GM18517 (cell line): ENCODE measurements at regions not wholly inside any gene's neighbourhood (a gene's known extent, or its start where the extent isn't known, plus 50 kb on each side); places are given as distances from the start of the nearest gene placed in this dataset.
A peak's percentile ranks its signal among the peaks of the same experiment; 100 is the strongest.

Experiments used
- ATAC-seq: cut with Tn5 transposase; IDR thresholded peaks from one replicate; pipeline ENCODE4 v1.9.1; 2021; ENCODE audit warnings: mild to moderate bottlenecking, moderate library complexity; ENCODE audit not compliant: unreplicated experiment

GRCh38 chr21:35940074-35940927 is 120.0 kb downstream of the SETD4 start:
- no peak for ATAC-seq

GRCh38 chr21:35938446-35938845 is 121.9 kb downstream of the SETD4 start:
- ATAC-seq: no peak

GRCh38 chr21:35933466-35933865 is 126.9 kb downstream of the SETD4 start:
- ATAC-seq: no peak

- peak; percentile 70 for ATAC-seq
These were observed 128.0 kb downstream of the SETD4 start for GRCh38 chr21:35932232-35932911.

- no peak for ATAC-seq
These were observed 130.4 kb downstream of the SETD4 start for GRCh38 chr21:35929901-35930300.

- no peak for ATAC-seq
These were observed 133.1 kb downstream of the SETD4 start for GRCh38 chr21:35927262-35927661.

- ATAC-seq: no peak
These were observed 134.2 kb downstream of the SETD4 start for GRCh38 chr21:35926003-35926740.

GRCh38 chr21:35925497-35925896 is 134.8 kb downstream of the SETD4 start:
- ATAC-seq: no peak

- ATAC-seq: no peak
These were observed 135.5 kb downstream of the SETD4 start for GRCh38 chr21:35924714-35925301.

GRCh38 chr21:35923971-35924370 is 136.4 kb downstream of the SETD4 start:
- ATAC-seq: no peak

GRCh38 chr21:35922618-35923017 is 137.7 kb downstream of the SETD4 start:
- ATAC-seq: no peak

GRCh38 chr21:35921471-35921870 is 138.9 kb downstream of the SETD4 start:
- ATAC-seq: no peak

GRCh38 chr21:35920436-35920835 is 139.9 kb downstream of the SETD4 start:
- ATAC-seq: no peak

GRCh38 chr21:35915030-35915429 is 145.3 kb downstream of the SETD4 start:
- no peak for ATAC-seq

GRCh38 chr21:35911412-35912191 is 148.7 kb downstream of the SETD4 start:
- no peak for ATAC-seq

- no peak for ATAC-seq
These were observed 150.7 kb downstream of the SETD4 start for GRCh38 chr21:35909456-35910223.

- no peak for ATAC-seq
These were observed 151.8 kb downstream of the SETD4 start for GRCh38 chr21:35908311-35909078.

GRCh38 chr21:35906586-35906985 is 153.7 kb downstream of the SETD4 start:
- no peak for ATAC-seq

GRCh38 chr21:35905963-35906345 is 154.4 kb downstream of the SETD4 start:
- no peak for ATAC-seq
